ENCODE measurements at regions not wholly inside any gene's neighbourhood (a gene's known extent, or its start where the extent isn't known, plus 50 kb on each side); places are given as distances from the start of the nearest gene placed in this dataset.
"Not testable (repeated sequence)": the region's sequence is repeated elsewhere in the genome, so short reads cannot be mapped to it uniquely, and the experiment has no call there.

DNA sequence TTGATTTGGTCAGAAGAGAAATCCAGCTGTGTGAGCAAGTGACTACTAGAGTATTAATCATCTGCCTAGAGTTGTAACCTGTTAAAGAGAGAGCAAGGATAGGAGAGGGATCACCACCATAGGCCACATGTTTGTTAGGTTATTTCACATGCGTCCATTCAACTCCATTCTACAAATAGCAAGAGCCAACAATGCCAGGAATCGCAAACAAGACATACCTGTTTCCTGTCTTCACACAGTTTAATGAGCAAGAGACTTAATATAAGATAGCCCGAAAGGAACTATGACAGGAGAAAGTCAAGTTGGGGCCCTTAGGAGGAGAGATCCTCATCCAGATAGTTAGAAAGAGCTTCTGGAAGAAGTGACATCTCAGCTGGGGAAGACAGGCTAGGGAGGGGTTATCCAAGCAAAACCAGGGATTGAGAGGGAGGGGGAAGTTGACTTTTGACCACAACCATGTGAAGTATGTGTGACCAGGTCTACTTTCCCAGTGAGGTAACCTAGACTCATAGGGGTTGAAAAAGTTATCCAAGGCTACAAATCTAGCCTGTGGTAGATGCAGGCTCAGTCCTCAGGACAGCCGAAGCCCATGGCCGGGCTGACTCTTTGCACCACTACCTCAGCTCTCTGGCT is 147.4 kb downstream of the ALDH8A1 start:
- TF ChIP-seq, protein P1, sequence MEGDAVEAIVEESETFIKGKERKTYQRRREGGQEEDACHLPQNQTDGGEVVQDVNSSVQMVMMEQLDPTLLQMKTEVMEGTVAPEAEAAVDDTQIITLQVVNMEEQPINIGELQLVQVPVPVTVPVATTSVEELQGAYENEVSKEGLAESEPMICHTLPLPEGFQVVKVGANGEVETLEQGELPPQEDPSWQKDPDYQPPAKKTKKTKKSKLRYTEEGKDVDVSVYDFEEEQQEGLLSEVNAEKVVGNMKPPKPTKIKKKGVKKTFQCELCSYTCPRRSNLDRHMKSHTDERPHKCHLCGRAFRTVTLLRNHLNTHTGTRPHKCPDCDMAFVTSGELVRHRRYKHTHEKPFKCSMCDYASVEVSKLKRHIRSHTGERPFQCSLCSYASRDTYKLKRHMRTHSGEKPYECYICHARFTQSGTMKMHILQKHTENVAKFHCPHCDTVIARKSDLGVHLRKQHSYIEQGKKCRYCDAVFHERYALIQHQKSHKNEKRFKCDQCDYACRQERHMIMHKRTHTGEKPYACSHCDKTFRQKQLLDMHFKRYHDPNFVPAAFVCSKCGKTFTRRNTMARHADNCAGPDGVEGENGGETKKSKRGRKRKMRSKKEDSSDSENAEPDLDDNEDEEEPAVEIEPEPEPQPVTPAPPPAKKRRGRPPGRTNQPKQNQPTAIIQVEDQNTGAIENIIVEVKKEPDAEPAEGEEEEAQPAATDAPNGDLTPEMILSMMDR (IDR thresholded peaks at IDR 0.05; ENCODE audit: low read depth, low read length) = no peak
- no peak for DNase-seq (ENCODE audit: extremely low read depth, low read depth)

DNA sequence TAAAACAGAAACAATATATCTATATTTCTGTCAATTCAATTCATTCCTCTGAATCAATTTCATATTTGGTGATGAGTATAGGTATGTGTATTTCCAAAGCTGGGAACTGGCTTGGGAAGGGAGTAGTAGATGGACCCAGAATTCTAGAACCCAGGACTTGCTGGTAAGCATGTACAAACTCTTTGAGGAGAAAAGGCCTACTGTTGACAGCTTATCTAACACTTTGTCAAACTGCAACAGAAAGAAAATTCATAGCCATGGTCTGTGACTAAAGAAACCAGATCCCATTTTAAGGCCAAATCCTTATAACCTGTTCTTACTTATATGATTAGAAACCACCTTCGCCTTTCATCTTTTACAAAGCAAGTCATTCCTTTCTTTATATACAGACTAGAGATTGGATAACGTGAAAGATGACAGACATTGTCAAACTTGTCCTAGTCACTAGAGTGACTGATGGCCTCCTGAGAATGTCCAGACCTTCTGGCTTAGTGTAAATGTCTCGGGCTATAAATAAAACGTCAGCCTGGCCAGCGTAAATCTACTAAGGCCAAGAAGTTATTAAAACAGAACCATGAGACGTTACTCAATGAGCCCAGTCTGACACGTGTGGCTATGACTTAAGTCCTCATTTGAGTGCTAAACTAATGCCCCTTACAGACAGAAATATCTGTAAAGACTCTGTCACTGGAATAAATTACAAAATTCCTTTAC is 152.3 kb downstream of the ALDH8A1 start:
- TF ChIP-seq, protein P1 (IDR thresholded peaks at IDR 0.05; ENCODE audit: low read depth, low read length) = no peak
- DNase-seq (ENCODE audit: extremely low read depth, low read depth) = no peak

DNA sequence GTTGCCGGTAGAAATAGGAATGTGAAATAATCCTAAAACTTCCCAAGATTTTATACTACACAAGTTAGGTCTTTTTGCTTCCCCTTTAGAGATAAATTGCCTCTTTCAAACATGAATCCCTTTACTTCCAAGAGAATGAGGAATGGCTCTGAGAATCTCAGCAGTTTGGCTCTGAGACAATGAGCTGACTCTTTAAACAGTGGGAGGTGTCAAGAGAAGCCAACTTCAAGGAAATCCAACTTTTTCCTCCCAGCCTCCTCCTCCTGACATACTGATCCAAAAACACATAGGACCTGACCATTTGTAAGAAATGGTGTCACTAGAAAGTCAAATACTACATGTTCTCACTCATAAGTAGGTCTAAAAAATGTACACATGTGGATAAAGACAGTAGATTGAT is 154.2 kb downstream of the ALDH8A1 start:
- TF ChIP-seq, protein P1 (IDR thresholded peaks at IDR 0.05; ENCODE audit: low read depth, low read length) = no peak
- no peak for DNase-seq (ENCODE audit: extremely low read depth, low read depth)

DNA sequence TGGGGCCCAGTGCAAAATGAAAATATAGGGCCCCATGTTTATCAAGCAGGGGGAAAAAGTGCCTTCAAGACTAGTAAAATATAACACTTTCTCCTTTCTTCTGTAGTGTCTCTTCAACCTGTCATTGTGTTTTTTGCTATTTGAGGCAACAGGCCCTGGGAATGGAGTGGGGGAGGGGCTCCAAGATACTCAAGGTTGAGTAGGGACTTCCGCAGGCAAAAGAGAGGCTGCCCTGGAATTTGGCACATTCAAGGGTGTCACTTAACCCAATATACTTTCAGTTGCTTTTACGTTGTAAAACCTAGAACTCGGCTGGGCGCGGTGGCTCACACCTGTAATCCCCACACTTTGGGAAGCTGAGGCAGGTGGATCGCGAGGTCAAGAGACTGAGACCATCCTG is 154.9 kb downstream of the ALDH8A1 start:
- TF ChIP-seq, protein P1 (IDR thresholded peaks at IDR 0.05; ENCODE audit: low read depth, low read length) = no peak
- no peak for DNase-seq (ENCODE audit: extremely low read depth, low read depth)

DNA sequence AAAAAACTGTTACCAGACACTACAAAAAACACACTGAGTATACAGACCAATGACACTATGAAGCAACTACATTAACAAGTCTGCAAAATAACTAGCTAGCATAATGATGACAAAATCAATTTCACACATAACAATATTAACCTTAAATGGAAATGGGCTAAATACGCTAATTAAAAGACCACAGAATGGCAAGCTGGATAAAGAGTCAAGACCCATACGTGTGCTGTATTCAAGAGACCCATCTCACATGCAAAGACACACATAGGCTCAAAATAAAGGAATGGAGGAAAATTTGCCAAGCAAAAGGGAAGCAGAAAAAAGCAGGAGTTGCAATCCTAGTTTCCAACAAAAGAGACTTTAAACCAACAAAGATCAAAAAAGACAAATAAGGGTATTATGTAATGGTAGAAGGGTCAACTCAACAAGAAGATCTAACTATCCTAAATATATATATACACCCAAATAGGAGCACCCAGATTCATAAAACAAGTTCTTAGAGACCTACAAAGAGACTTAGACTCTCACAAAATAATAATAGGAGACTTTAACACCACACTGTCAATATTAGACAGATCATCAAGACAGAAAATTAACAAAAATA is 158.6 kb downstream of the ALDH8A1 start:
- not testable (repeated sequence) for DNase-seq (ENCODE audit: extremely low read depth, low read depth)

DNA sequence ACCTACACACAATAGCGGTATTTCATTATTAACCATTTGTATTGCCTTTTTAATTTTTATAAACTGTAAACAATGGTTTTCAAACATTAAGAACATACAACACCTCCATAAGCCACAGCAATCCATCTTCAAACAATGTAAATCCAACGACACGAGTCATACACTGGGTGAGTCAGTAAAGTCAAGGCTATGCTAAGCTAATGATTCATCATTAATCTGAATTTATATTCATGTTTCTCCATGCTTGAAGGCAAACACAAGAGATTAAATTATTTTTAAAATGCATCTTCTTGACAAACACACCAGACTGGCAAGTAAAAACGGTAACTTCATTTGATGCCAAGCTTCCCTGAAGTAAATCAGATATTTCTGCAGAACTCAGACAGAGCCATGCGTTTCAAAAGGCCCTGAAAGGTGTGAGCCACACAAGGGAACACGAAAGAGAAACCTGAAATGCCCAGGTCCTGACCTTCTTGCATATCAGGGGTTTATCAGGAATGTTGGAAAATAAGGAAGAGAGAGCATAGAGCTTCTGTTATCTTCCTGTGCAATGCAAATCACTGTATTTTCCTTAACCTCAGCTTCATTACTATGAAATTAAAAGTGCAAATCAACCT is 162.5 kb downstream of the ALDH8A1 start:
- no peak for DNase-seq (ENCODE audit: extremely low read depth, low read depth)
- TF ChIP-seq, protein P1 (IDR thresholded peaks at IDR 0.05; ENCODE audit: low read depth, low read length) = no peak

DNA sequence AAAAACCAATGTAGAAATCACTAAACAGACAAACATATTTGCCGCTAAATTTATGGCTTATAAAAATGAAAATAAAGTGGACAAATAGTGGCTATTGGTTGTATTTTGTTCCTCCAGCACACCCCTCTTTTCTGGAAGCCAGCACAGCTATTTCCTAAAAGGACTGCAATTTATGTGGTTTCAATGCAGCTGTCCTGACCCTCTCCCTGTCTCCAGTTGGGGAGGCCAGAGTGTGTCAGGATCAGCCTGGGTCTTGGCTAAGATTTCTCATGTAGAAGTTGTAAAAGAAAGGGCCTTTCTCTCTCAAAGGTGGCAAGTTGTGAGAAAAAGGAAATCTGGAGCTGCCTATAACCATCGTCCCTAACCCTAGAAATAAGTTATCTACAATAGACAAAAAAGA is 165.6 kb downstream of the ALDH8A1 start:
- DNase-seq (ENCODE audit: extremely low read depth, low read depth) = no peak
- TF ChIP-seq, protein P1 (IDR thresholded peaks at IDR 0.05; ENCODE audit: low read depth, low read length) = no peak

All from AG09319 (cell line).